Dermis blood vessel endothelial cell (primary cell): ENCODE measurements at regions not wholly inside any gene's neighbourhood (a gene's known extent, or its start where the extent isn't known, plus 50 kb on each side); places are given as distances from the start of the nearest gene placed in this dataset.
"Not testable (repeated sequence)": the region's sequence is repeated elsewhere in the genome, so short reads cannot be mapped to it uniquely, and the experiment has no call there.

ENCODE experiments used
- DNase-seq: peaks from one replicate; pipeline ENCODE4 v3.0.0; 2010

DNA sequence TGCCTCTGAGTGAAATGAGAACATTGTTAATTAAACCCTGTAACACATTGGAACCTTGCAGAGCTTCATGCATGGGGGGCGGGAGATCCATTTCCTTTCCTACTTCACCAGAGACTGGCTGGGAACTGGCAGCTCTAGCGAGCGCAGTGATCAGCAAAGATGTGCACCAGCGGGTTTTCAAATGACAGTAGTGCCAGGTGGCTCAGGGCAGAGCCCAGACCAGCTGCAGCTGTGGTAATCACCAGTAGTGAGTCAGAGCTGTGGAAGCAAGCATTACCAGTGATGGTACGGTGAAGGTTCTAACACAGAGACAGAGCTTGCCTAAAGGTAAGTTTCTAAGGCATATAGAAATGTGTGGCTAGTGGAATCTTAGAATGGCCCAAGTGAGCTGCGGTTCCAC is 1009.7 kb upstream of the CELF2 start:
- no peak for DNase-seq

DNA sequence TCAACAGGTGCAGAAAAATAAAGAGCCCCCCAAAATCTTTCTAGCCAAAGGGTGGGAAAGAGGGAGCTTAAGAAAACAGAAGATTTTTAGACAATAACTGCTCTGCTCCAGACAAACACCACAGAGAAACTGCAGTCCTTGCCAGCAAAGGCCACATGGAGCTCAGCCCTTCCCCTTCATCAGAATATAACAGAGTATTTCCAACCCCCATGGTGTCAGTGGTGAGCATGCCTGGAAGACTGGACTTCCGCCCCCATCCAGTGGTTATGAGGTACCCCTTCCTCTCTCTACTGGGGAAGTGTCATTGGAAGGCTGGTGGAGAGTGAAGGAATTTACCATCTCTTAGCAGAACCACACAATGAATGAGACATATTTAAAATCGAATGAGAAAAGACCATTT is 1007.3 kb upstream of the CELF2 start:
- no peak for DNase-seq

DNA sequence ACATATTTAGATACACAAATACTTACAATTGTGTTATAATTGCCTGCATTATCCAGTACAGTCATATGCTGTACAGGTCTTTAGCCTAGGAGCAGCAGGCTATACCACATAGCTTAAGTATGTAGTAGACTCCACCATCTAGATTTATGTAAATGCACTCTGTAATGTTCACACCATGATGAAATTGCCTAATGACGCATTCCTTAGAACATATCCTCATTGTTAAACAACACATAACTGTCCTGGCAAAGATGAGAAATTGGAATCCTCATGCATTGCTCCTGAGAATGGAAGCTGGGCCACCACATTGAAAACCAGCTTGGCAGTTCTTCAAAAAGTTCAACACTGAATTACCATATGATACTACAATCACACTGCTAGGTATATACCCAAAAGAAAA is 1002.8 kb upstream of the CELF2 start:
- no peak for DNase-seq

DNA sequence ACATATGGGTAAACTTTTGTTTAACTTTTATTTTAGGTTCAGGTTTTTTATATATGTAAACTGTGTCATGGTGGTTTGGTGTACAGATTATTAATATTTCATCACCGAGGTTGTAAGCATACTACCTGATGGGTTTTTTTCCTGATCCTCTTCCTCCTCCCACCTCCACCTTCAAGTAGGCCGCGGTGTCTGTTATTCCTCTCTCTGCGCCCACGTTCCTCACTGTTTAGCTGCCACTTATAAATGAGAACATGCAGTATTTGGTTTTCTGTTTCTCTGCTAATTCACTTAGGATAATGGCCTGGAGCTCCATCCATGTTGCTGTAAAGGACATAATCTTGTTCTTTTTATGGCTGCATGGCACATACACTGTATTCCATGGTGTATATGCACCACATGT is 1000.0 kb upstream of the CELF2 start:
- no peak for DNase-seq

DNA sequence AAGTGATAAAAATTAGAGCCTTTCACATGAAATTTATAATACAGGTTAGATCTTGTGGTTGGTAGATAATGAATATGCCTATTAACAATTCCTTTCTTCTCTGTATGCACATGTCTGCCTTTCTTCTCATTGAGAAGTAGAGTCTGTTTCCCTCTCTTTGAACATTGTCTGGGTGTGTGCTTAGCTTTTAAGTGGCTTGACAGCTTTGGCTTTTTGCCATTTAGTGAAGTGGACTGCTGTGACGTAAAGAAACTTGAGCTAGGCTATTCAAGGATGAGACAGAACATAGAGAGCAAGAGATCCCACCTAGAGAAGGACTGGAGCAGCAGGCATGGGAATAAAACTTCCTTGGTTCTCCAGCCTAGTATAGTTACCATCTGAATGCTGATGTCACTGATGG is 996.7 kb upstream of the CELF2 start:
- no peak for DNase-seq

DNA sequence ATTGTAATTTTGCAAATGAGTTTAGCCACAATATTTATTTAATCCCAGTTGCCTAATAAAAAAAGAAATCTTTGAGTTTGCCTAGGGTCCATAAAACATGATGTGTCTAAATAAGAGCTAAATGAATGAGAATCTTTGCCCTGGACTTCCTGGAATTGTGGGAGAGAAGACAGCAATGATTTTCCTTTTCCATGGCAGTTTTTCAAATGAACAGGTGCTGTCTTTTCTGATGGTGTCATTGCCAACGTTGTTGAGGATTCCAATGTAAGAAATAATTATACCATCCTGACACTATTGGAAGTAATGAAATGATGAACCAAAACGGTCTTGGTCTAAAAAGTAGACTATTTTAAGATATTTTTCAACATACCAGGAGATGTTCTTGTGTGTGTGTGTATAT is 984.7 kb upstream of the CELF2 start:
- no peak for DNase-seq

DNA sequence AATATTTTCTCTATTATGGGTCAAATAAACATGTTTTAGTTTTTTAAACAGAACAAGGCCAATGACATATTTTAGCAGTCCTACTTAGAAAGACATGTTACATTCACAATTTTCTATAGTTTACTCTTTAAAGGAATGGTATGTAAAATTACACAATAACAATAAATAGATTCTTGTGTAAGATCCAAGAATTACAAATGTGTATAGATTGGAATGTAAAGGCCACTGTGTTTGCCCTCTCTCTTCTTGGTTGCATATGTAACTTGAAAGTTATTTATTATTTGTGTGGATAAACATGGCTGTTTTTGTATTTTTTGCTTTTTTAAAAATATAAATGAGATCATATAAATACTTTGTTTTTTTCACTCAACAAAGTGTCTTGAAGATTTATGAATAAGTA is 979.3 kb upstream of the CELF2 start:
- no peak for DNase-seq

DNA sequence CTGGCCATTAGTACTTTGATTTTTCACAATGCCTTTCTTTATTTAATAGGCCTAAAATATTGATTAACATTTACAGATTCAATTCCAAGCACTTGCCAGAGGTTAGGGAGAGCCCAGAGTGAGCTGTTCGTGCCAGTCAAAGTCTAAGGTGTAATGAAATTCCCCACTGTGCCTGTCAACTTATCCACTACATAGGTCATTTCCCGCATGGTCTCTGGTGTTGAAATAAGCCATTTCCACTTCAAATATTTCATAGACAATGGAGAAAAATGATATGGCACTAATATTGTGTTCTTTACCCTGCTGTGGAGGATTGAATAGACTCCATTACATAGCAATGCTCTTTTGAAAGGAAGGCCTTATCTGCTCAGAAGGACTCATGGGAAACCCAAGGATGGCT is 978.1 kb upstream of the CELF2 start:
- DNase-seq, result no peak

DNA sequence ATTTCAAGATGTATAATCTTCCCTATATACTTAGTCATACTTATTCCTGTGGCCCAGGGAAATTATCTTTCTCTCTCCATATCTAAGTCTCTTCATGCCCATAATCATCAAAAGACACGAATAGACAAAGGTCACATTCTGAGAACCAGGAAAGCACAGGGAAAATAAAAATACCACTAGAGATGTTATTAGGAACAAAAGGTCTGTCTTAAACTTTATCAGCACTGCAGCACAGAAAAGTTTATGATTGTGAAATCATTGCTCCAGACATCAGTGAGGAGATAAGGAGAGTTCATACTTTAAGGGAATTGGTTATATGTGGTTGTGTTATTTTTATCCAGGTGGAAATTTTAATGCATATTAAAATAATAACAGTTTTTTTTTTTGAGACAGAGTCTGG is 974.6 kb upstream of the CELF2 start:
- no peak for DNase-seq

DNA sequence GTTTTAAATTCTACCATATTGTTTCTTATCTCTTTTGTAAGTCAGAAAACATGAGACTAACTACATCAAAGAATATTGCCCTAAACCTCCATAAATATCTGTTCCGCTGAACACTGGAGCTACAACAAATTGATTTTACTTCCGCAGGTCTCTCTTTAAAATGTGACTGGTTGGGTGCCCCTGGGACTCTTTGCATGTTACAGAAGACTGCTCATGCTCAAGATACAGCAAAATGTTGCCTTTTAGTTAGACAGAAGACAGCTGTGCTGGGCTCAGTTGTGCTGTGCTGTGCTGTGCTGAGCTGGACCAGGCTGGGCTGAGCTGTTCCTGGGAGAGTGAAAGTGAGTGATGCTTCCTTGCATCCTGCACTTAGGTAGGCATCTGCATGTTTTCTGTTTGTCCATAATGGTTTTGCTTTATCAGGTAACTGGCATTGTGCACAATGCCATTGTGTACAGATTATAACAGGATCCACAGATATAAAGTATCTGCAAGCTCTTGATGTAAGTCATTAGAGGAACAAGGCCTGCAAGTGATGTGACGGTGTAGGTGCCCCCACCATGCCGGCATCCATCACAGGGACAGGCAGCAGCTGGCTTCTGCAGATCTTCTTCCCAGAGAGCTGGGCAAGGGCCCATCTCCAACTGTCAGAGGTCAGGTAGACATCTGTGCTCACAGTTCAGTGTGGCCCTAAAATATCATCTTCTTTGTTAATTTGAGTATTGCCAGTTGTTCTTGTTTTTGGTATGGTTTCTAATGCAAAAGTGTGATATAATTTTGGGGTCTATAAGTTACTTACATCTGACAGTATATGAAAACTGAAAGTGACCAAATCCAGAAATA is 972.5 kb upstream of the CELF2 start:
- no peak for DNase-seq

DNA sequence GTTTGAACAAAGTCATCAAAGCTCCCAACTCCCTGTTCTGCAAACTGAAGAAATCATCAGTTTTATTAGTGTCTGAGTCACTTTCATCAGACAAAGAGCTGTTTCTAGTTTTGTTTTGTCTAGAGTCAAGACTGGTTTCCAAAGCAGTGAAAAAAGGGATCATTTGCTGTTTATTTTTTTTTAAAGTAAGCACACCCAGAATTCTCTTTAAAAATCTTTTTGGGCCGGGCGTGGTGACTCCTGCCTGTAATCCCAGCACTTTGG is 972.0 kb upstream of the CELF2 start:
- DNase-seq, result no peak

DNA sequence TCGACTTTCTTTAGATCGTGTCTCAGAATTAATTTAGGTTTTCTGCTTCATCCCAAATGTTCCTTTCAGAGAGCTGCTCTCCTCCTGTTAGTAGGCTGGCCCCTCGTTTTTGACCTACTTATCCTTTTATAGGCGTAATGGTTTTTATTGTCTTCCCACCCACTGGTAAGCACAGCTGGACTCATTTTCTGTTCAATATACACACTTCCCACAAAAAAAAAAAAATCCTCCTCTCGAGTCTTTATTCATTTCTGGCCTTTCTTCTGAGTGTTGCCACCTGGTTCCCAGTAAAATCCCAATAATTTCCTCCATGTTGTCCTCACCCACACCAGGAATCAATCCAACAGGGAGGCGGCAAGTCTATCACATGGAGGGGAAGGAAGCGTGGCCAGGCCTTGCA is 970.2 kb upstream of the CELF2 start:
- no peak for DNase-seq

DNA sequence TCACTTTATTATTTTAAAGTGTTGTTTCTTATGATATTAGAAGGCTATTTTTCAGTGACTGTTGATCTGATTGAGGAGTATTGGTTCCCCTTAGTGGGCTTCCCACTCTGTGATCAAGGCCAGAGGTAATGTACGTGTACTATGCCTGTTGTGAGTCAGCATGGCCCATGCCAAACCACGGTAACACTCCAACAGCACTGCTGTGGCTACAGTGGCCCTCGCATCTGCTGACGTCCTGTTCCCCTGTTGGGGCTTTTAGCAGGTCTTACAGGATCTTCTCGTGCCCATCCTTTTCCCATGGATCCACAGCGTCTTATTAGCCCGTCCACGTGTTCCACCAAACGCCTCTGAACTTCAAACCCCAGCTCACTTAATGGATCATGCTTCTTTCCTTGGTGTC is 964.6 kb upstream of the CELF2 start:
- DNase-seq, result no peak

DNA sequence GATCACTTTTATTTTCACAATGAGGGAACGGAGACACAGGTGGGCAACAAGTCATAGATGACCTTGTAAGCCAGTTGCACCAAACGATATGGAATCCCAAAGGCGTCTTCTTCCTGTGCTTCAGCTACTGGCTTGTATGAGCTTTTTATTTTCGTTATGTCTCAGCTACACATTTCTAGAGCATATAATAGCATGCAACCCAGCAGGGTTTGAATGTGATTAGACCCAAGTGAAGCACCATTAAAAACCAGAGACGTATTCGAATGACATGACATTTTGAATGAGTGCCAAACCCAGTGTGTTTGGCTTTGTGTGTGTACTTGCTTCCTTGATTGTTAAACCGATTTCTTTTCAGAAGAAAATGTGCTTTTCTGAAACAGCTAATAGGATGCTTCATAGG is 963.2 kb upstream of the CELF2 start:
- no peak for DNase-seq

DNA sequence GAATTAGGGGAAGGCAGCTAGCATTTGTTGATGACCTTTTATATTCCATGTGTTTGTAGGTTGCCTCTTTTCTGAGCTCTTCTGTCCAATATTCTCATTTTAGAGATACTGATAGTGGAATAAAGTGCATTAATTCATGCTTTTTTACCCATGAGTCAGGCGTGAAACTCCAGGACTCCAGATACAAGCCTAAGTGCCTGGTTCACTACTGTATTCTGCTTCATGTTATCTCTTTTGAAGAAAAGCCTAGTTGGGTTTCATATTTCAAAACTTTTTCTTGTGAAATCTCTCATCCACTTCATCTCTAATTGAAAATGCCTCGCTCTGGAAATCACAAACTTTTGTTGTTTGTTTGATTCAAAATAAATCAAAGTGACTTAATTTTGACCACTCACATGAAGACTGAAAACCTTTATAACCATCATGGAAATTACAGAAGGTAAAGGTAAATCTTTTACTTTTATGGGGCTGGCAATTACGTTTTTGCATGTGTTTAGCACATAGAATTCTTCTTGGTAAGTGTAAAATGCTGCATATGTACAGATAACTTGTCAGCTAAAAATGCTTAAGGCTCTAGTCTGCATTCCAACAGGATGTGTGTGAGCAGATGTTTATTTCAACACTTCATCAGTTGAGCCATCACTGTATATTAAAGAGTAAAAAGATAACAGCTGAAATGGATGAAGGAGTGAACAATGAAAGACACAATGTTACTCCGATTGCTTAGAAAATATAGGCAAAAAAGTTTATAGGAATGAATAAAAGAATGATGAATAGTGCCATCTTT is 961.8 kb upstream of the CELF2 start:
- DNase-seq, result no peak

DNA sequence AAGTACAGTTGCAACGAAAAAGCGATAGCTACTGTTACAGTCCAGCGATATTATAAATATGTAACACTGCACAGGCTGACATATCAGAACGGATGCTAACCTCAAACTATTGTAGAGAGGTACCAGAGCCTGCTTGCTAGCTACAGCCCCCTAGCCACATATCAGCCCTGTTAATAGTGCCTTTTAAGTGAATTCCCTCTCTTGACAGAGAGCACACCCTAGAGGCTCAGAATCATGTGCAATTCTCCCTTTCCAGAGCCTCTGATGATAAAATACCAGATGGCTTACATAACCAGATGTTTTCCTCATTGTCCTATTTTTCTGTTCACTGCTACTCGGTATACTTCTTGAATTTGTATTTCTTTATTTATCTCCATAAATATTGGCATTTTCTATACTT is 960.7 kb upstream of the CELF2 start:
- no peak for DNase-seq

DNA sequence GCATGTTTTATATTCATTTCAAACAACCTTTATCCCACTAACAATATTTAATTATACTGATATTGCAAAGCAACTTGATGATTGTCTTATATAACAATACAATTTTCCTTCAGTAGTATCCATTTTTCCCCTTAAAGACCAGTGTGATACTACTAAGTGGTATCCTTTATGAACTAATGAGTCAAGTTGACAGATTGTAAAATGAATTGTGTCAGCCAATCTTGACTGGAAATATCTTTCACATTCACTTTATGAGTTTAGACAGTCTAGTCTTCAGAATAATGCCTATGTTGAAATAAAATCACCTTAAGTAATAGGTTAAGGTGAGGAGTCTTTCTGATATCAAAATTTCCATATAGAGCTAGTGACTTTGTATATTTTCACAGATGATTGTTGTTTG is 950.0 kb upstream of the CELF2 start:
- DNase-seq, result no peak

DNA sequence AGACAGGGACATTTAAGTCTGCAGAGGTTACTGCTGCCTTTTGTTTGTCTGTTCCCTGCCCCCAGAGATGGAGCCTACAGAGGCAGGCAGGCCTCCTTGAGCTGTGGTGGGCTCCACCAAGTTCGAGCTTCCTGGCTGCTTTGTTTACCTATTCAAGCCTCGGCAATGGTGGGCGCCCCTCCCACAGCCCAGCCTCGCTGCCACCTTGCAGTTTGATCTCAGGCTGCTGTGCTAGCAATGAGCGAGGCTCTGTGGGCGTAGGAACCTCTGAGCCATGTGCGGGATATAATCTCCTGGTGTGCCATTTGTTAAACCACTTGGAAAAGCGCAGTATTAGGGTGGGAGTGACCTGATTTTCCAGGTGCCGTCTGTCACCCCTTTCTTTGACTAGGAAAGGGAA is 942.8 kb upstream of the CELF2 start:
- not testable (repeated sequence) for DNase-seq

DNA sequence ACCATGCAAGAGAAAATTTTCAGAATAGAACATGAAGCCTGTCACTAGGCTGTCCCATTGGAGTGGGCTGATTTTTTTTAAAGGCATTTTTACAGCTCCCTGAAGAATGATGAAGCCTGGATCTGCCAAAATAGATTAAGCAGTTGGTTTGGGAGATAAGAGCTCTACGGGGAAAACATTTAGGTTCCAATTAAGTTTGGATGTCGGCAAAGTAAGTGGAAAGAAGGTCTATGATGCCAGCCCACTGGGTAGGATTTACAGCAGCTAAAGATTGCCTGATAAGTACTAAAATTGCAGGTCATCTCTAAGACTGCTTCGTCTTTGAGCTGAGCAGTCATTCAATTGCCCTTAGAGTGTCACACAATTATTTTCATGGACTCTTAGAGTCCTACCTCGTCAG is 939.2 kb upstream of the CELF2 start:
- DNase-seq, result no peak

DNA sequence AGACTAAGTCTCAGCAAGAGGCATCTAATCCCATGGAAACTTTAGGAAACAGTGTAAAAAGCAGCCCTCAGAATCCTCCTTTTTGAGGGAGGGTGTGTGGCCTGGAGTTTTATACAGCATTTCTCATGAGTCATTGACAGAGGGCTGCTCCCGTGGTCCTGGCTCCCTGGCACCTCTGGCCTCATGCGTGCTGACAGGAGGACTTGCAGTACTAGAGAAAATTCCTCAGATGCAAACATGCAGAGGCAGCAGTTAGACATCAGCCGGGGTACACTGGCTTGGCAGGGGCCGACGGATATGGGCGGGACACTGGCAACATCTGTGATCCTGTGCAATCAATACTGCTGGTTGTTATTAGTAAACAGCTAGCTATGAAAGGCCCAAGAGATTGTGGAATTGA is 925.1 kb upstream of the CELF2 start:
- no peak for DNase-seq

DNA sequence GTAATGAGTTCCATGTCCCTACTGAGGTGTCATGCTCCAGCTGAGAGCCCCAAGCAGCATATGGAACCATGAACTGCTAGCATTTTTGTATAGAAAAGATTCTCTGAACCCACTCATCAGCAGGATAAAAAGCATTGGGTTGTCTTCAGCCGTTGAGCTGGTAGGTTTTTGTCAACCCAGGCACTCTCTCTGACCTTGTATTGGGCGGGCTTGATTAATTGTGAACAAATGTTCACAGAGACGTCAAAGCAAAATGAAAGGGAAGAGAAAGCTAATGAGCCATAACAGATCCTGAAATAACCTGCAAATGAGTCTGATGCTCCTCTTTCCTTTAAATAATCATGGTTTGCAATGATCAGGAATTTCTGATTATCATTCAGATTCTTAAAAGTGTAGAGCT is 924.7 kb upstream of the CELF2 start:
- no peak for DNase-seq

DNA sequence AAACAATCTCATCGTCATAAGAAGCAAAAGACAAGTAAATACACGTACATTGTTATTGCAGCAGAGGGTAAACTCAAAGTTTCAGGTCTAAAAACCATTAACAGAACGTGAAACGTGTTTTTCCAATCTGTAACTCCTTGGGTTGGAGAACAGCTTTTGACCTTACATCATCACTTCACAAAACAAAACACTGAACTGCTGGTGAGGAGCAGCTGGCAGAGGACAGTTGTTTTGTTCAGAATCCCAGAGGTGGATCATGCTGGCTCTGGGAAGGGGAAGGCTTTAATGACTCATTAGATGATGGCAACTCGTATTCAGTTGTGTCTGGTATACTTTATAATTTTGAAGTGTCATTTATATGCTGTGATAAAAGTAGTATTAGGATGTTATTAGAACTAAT is 923.0 kb upstream of the CELF2 start:
- no peak for DNase-seq

DNA sequence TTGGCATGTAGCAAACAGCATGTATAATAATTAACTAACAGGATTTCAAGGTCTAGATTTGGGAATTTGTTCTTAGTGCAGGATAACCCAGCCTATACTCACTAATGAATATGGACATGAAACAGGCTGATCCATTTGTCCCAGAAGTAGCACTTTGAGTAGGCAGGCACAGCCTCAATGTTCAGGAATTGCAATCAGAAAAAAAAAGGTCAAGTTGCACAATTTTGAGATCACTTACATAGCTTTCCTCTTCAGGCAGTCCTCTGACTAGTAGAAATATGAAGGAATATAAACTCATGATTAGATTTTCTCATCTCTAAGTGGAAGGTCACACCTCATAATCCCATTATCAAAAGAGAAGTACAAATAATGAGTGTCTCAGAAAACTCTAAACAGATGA is 921.4 kb upstream of the CELF2 start:
- DNase-seq, result no peak

DNA sequence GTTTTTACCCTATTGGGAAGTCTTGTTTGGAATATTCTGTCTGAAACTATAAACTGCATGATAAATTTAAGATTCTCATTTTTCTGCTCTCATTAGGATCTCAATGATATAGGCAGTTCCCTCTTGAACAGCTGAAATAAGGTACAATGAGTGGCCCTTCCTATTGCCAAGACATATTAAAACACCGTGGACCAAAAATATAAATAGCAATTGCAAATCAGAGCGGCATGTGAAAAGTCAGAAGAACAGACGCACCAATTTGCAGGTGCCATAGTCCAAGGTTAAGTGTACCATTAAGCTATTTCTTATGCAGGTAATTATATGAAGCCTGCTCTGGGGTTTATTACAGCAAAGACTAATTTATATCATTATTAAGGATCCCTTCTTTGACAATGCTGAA is 920.8 kb upstream of the CELF2 start:
- DNase-seq, result no peak

DNA sequence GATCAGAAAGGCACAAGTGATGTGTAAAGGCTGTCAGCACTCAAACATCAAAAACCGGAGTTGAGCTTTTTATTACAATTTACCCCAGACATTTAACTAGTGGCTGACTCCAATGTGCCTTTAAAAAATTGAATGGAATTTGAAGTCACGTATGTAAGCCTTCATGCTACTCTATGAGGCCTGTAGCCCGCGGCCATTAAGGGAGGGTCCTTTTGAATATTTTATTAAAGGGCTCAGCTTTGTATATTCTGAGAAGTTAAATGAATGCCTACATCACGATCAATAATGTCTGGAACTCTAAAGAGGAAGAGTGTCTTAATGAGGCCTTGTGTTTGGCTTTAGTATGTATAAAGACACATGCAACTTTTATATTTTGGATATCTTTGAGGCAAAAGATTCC is 916.6 kb upstream of the CELF2 start:
- no peak for DNase-seq
